ENCODE measurements at regions not wholly inside any gene's neighbourhood (a gene's known extent, or its start where the extent isn't known, plus 50 kb on each side); places are given as distances from the start of the nearest gene placed in this dataset.
"Not testable (repeated sequence)": the region's sequence is repeated elsewhere in the genome, so short reads cannot be mapped to it uniquely, and the experiment has no call there.

GRCh38 chr6:121641158-121641557 lies 205.7 kb downstream of the GJA1 start:
- DNase-seq (ENCODE audit: low spot score) = no peak

GRCh38 chr6:121645100-121645745 lies 209.8 kb downstream of the GJA1 start:
- DNase-seq (ENCODE audit: low spot score) = no peak

GRCh38 chr6:121647905-121648304 lies 212.5 kb downstream of the GJA1 start:
- peak; percentile 51 for DNase-seq (ENCODE audit: low spot score)

- no peak for DNase-seq (ENCODE audit: low spot score)
These were observed 214.5 kb downstream of the GJA1 start for GRCh38 chr6:121649951-121650350.

GRCh38 chr6:121651420-121651819 lies 216.0 kb downstream of the GJA1 start:
- no peak for DNase-seq (ENCODE audit: low spot score)

GRCh38 chr6:121652223-121652622 lies 216.8 kb downstream of the GJA1 start:
- DNase-seq (ENCODE audit: low spot score) = no peak

- DNase-seq (ENCODE audit: low spot score) = peak; percentile 44
These were observed 217.5 kb downstream of the GJA1 start for GRCh38 chr6:121652726-121653623.

- no peak for DNase-seq (ENCODE audit: low spot score)
These were observed 218.2 kb downstream of the GJA1 start for GRCh38 chr6:121653624-121654008.

GRCh38 chr6:121657972-121658371 lies 222.5 kb downstream of the GJA1 start:
- DNase-seq (ENCODE audit: low spot score) = no peak

- no peak for DNase-seq (ENCODE audit: low spot score)
These were observed 224.8 kb downstream of the GJA1 start for GRCh38 chr6:121660277-121660676.

- DNase-seq (ENCODE audit: low spot score) = no peak
These were observed 227.9 kb downstream of the GJA1 start for GRCh38 chr6:121663292-121663810.

GRCh38 chr6:121664158-121664557 lies 228.7 kb downstream of the GJA1 start:
- DNase-seq (ENCODE audit: low spot score) = no peak

- DNase-seq (ENCODE audit: low spot score) = peak; percentile 78
These were observed 231.4 kb downstream of the GJA1 start for GRCh38 chr6:121666814-121667213.

- DNase-seq (ENCODE audit: low spot score) = no peak
These were observed 232.8 kb downstream of the GJA1 start for GRCh38 chr6:121668259-121668658.

GRCh38 chr6:121670511-121670910 lies 235.1 kb downstream of the GJA1 start:
- no peak for DNase-seq (ENCODE audit: low spot score)

GRCh38 chr6:121677571-121677970 lies 242.1 kb downstream of the GJA1 start:
- DNase-seq (ENCODE audit: low spot score) = no peak

- no peak for DNase-seq (ENCODE audit: low spot score)
These were observed 242.8 kb downstream of the GJA1 start for GRCh38 chr6:121678245-121678644.

GRCh38 chr6:121680058-121680457 lies 244.6 kb downstream of the GJA1 start:
- DNase-seq (ENCODE audit: low spot score) = no peak

- no peak for DNase-seq (ENCODE audit: low spot score)
These were observed 247.2 kb downstream of the GJA1 start for GRCh38 chr6:121682666-121683065.

- not testable (repeated sequence) for DNase-seq (ENCODE audit: low spot score)
These were observed 250.4 kb downstream of the GJA1 start for GRCh38 chr6:121685806-121686205.

- no peak for DNase-seq (ENCODE audit: low spot score)
These were observed 251.2 kb downstream of the GJA1 start for GRCh38 chr6:121686611-121687023.

- DNase-seq (ENCODE audit: low spot score) = no peak
These were observed 253.5 kb downstream of the GJA1 start for GRCh38 chr6:121688974-121689373.

GRCh38 chr6:121691126-121691551 lies 255.7 kb downstream of the GJA1 start:
- no peak for DNase-seq (ENCODE audit: low spot score)
